ENCODE measurements at regions not wholly inside any gene's neighbourhood (a gene's known extent, or its start where the extent isn't known, plus 50 kb on each side); places are given as distances from the start of the nearest gene placed in this dataset.
"Not testable (repeated sequence)": the region's sequence is repeated elsewhere in the genome, so short reads cannot be mapped to it uniquely, and the experiment has no call there.

- Histone ChIP-seq H3K4me1 (ENCODE audit: control insufficient read depth, insufficient read depth, low read length, poor library complexity, severe bottlenecking) (no peaks in the 10 kb centered on the region), H3K27ac (ENCODE audit: low read depth, low read length, severe bottlenecking) (no peak overlapping the region), H3K4me3 (ENCODE audit: extremely low read depth, insufficient read depth, low read length, poor library complexity, severe bottlenecking) (no peak overlapping the region), H3K9me3 (ENCODE audit: control insufficient read depth, low read length) (no peaks in the 10 kb centered on the region), H3K36me3 (ENCODE audit: control insufficient read depth, insufficient read depth, low read length) (no peaks in the 10 kb centered on the region)
- WGBS, 2 experiments (ENCODE audit: insufficient coverage in 2 of 2) = 91 to 93% methylated on average over 2 of the region's 2 CpGs
These were observed 397.6 kb downstream of the EDEM1 start for GRCh38 chr3:5585085-5585484.

DNA sequence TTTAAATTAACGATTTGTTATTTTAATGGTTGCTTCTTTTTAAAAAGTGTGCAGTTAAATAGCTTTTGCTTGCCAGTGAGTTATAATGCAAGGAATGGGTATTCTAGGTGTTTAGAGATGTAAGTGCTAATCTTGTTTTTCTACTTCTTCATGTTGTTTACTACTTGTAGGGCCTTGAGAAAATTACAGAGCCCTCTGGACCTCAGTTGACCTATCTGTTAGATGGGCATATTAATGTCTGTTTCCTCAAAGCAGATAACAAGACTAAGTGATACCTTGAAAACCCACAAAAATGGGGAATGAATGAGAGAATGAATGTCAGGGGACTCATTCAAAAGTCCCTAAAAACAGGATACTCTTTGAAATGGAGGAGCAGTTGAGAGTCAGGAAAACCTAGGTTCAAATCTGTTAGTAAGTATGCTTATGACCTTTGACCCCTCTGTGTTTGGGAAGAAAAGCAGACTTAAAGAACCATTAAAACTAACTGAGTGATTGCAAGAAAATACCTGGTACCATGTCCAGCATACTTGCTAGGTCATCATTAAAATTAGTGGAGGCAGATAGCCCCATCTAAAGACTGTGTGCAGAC, 419.5 kb downstream of the EDEM1 start:
- Histone ChIP-seq H3K4me3 (ENCODE audit: extremely low read depth, insufficient read depth, low read length, poor library complexity, severe bottlenecking) (no peak overlapping the region), H3K27ac (ENCODE audit: low read depth, low read length, severe bottlenecking) (no peak overlapping the region), H3K4me1 (ENCODE audit: control insufficient read depth, insufficient read depth, low read length, poor library complexity, severe bottlenecking) (no peaks in the 10 kb centered on the region), H3K36me3 (ENCODE audit: control insufficient read depth, insufficient read depth, low read length) (no peaks in the 10 kb centered on the region), H3K9me3 (ENCODE audit: control insufficient read depth, low read length) (no peaks in the 10 kb centered on the region)
- 86 to 88% methylated on average over 1 of the region's 1 CpG for whole genome bisulfite sequencing, 2 experiments (ENCODE audit: insufficient coverage in 2 of 2)

DNA sequence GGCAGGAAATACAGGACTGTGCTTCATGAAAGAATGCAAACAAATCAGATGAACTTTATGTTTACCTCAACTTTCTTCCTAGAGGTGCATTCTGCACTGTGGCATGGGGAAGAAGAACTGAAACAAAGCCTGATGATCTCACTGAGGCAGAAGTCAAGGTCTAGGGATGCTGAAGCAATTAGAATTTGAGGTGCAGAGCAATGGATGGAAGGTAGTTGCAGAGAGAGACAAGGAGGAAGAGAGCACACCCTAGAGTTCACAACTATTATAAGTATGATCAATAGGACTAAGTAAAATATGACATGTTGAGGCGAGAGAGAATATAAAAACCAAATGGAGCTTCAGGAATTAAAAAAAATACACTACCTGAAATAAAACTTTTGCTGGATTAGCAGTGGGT, 420.1 kb downstream of the EDEM1 start:
- Histone ChIP-seq H3K9me3 (ENCODE audit: control insufficient read depth, low read length) (no peaks in the 10 kb centered on the region), H3K4me3 (ENCODE audit: extremely low read depth, insufficient read depth, low read length, poor library complexity, severe bottlenecking) (no peak overlapping the region), H3K27ac (ENCODE audit: low read depth, low read length, severe bottlenecking) (no peak overlapping the region), H3K36me3 (ENCODE audit: control insufficient read depth, insufficient read depth, low read length) (no peaks in the 10 kb centered on the region), H3K4me1 (ENCODE audit: control insufficient read depth, insufficient read depth, low read length, poor library complexity, severe bottlenecking) (no peaks in the 10 kb centered on the region)
- WGBS, 2 experiments (ENCODE audit: insufficient coverage in 2 of 2) = no CpG with 5 or more reads among the region's 1 CpG

DNA sequence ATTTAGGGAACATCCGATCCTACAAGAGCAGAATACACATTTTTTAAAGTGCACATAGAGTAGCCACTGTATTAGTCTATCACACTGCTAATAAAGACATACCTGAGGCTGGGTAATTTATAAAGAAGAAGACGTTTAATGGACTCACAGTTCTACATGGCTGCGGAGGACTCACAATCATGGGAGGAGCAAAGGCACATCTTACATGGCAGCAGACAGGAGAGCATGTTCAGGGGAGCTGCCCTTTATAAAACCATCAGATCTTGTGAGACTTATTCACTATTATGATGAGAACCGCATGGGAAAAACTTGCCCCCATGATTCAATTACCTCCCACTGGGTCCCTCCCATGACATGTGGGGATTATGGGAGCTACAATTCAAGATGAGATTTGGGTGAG, 421.5 kb downstream of the EDEM1 start:
- not testable (repeated sequence) for H3K36me3 ChIP-seq (ENCODE audit: control insufficient read depth, insufficient read depth, low read length); H3K27ac ChIP-seq (ENCODE audit: low read depth, low read length, severe bottlenecking); H3K4me3 ChIP-seq (ENCODE audit: extremely low read depth, insufficient read depth, low read length, poor library complexity, severe bottlenecking); H3K4me1 ChIP-seq (ENCODE audit: control insufficient read depth, insufficient read depth, low read length, poor library complexity, severe bottlenecking); H3K9me3 ChIP-seq (ENCODE audit: control insufficient read depth, low read length)
- 87 to 95% methylated on average over 2 to 3 of the region's 4 CpGs for WGBS, 2 experiments (ENCODE audit: insufficient coverage in 2 of 2)

GRCh38 chr3:5613599-5613998, 426.1 kb downstream of the EDEM1 start:
- H3K4me1 ChIP-seq (ENCODE audit: control insufficient read depth, insufficient read depth, low read length, poor library complexity, severe bottlenecking) = no peaks in the 10 kb centered on the region
- WGBS, 2 experiments (ENCODE audit: insufficient coverage in 2 of 2) = no CpG with 5 or more reads among the region's 3 CpGs
- H3K4me3 ChIP-seq (ENCODE audit: extremely low read depth, insufficient read depth, low read length, poor library complexity, severe bottlenecking) = no peak overlapping the region
- H3K9me3 ChIP-seq (ENCODE audit: control insufficient read depth, low read length) = no peaks in the 10 kb centered on the region
- no peak overlapping the region for H3K27ac ChIP-seq (ENCODE audit: low read depth, low read length, severe bottlenecking)
- no peaks in the 10 kb centered on the region for H3K36me3 ChIP-seq (ENCODE audit: control insufficient read depth, insufficient read depth, low read length)

- Histone ChIP-seq H3K9me3 (ENCODE audit: control insufficient read depth, low read length) (no peaks in the 10 kb centered on the region), H3K4me1 (ENCODE audit: control insufficient read depth, insufficient read depth, low read length, poor library complexity, severe bottlenecking) (no peaks in the 10 kb centered on the region), H3K36me3 (ENCODE audit: control insufficient read depth, insufficient read depth, low read length) (no peaks in the 10 kb centered on the region), H3K4me3 (ENCODE audit: extremely low read depth, insufficient read depth, low read length, poor library complexity, severe bottlenecking) (no peak overlapping the region), H3K27ac (ENCODE audit: low read depth, low read length, severe bottlenecking) (no peak overlapping the region)
- WGBS, 2 experiments (ENCODE audit: insufficient coverage in 2 of 2) = 88 to 89% methylated on average over 3 to 4 of the region's 4 CpGs
These were observed 429.4 kb downstream of the EDEM1 start for GRCh38 chr3:5616873-5617272.

DNA sequence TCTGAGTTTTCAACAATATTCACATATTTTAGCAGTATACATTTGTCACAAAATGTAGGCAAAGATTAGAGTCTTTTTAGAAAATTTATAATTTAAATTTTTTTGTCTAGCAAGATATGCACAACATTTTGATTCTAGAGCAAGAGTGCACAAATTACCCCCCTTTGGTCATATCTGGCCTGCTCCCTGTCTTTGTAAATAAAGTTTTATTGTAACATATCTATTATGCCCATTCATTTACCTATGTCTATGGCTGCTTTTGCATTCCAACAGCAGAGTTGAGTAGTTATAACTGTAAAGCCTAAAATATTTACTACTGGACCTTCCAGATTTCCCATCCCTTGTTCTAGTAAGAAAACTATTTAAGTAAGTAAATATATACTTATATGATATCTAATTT, 430.7 kb downstream of the EDEM1 start:
- no peaks in the 10 kb centered on the region for H3K36me3 ChIP-seq (ENCODE audit: control insufficient read depth, insufficient read depth, low read length)
- no peak overlapping the region for H3K27ac ChIP-seq (ENCODE audit: low read depth, low read length, severe bottlenecking)
- no peaks in the 10 kb centered on the region for H3K4me1 ChIP-seq (ENCODE audit: control insufficient read depth, insufficient read depth, low read length, poor library complexity, severe bottlenecking)
- H3K9me3 ChIP-seq (ENCODE audit: control insufficient read depth, low read length) = no peaks in the 10 kb centered on the region
- no peak overlapping the region for H3K4me3 ChIP-seq (ENCODE audit: extremely low read depth, insufficient read depth, low read length, poor library complexity, severe bottlenecking)

DNA sequence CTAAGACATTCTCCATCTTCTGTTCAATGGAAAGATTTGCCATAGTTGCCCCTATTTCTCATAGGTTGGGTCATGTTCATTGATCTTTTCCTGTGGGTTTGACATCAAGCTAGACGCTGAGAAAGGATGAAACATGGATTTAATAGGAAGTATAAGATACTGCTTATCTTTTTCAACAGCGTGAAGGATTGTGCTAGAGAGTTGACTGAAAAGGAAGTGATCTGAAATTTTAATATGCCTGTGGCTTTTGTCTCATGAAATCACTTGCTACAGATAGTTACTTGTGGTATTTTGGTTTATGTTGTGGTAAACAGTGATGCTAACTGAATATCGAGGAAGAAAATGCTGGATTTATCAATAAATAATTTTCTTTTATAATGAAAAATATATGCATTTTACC, 442.9 kb downstream of the EDEM1 start:
- H3K36me3 ChIP-seq (ENCODE audit: control insufficient read depth, insufficient read depth, low read length) = no peaks in the 10 kb centered on the region
- H3K4me1 ChIP-seq (ENCODE audit: control insufficient read depth, insufficient read depth, low read length, poor library complexity, severe bottlenecking) = no peaks in the 10 kb centered on the region
- H3K4me3 ChIP-seq (ENCODE audit: extremely low read depth, insufficient read depth, low read length, poor library complexity, severe bottlenecking) = no peak overlapping the region
- H3K9me3 ChIP-seq (ENCODE audit: control insufficient read depth, low read length) = no peaks in the 10 kb centered on the region
- 92 to 94% methylated on average over 2 of the region's 3 CpGs for WGBS, 2 experiments (ENCODE audit: insufficient coverage in 2 of 2)
- H3K27ac ChIP-seq (ENCODE audit: low read depth, low read length, severe bottlenecking) = no peak overlapping the region

DNA sequence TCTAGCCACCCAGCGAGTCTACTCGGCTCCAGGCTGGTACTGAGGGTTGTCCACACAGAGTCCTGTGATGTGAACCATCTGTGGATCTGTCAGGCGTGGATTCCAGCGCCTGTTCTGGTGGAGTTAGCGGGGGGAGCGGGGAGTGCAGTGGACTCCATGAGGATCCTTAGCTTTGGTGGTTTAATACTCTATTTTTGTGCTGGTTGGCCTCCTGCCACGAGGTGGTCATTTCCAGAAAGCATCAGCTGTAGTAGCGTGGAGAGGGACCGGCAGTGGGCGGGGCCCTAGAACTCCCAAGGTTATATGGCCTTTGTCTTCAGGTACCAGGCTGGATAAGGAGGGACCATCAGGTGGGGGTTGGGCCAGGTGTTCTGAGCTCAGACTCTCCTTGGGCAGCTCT, 446.5 kb downstream of the EDEM1 start:
- Histone ChIP-seq H3K4me3 (ENCODE audit: extremely low read depth, insufficient read depth, low read length, poor library complexity, severe bottlenecking) (no peak overlapping the region), H3K36me3 (ENCODE audit: control insufficient read depth, insufficient read depth, low read length) (no peaks in the 10 kb centered on the region), H3K4me1 (ENCODE audit: control insufficient read depth, insufficient read depth, low read length, poor library complexity, severe bottlenecking) (no peaks in the 10 kb centered on the region), H3K27ac (ENCODE audit: low read depth, low read length, severe bottlenecking) (no peak overlapping the region), H3K9me3 (ENCODE audit: control insufficient read depth, low read length) (no peaks in the 10 kb centered on the region)
- 88 to 98% methylated on average over 7 to 9 of the region's 10 CpGs for WGBS, 2 experiments (ENCODE audit: insufficient coverage in 2 of 2)

DNA sequence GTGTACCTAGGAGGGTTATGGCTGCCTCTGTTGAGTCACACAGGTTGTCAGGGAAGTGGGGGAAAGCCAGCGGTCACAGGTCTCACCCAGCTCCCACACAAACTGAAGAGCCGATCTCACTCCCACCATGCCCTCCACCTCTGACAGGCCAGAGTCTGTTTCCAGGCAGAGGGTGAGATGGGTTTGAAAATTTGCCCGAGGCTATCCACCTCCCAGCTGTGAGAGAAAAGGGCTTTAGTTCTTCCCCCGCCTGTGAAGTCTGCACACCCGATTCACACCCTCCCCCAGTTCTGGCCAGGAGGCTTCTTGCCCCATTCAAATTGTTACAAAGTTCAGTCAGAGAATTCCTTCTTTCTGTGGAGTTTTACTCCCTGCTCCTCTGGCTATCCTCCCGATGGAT, 446.9 kb downstream of the EDEM1 start:
- Histone ChIP-seq H3K9me3 (ENCODE audit: control insufficient read depth, low read length) (no peaks in the 10 kb centered on the region), H3K4me3 (ENCODE audit: extremely low read depth, insufficient read depth, low read length, poor library complexity, severe bottlenecking) (no peak overlapping the region), H3K27ac (ENCODE audit: low read depth, low read length, severe bottlenecking) (no peak overlapping the region), H3K4me1 (ENCODE audit: control insufficient read depth, insufficient read depth, low read length, poor library complexity, severe bottlenecking) (no peaks in the 10 kb centered on the region), H3K36me3 (ENCODE audit: control insufficient read depth, insufficient read depth, low read length) (no peaks in the 10 kb centered on the region)
- WGBS, 2 experiments (ENCODE audit: insufficient coverage in 2 of 2) = 30 to 40% methylated on average over 2 to 5 of the region's 6 CpGs

DNA sequence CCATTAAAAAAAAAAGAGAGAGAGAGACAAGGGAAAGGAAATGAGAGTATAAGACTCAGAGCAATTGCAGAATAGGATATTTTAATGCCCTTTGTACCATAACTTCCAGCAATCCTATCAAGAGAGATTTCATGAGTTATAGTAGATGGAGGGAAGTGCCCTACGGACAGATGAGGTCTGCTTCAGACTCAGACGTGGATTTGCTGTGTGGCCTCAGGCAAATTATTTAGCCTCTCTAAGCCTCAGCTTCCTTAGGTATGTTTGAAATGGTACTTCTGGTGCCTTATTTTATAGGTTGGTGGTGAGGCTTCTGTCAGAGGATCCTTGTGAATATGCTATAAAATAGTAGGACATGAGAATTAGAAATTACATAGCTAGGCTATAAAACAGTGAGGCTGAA, 448.2 kb downstream of the EDEM1 start:
- Histone ChIP-seq H3K4me1 (ENCODE audit: control insufficient read depth, insufficient read depth, low read length, poor library complexity, severe bottlenecking) (no peaks in the 10 kb centered on the region), H3K4me3 (ENCODE audit: extremely low read depth, insufficient read depth, low read length, poor library complexity, severe bottlenecking) (no peak overlapping the region), H3K9me3 (ENCODE audit: control insufficient read depth, low read length) (no peaks in the 10 kb centered on the region), H3K27ac (ENCODE audit: low read depth, low read length, severe bottlenecking) (no peak overlapping the region), H3K36me3 (ENCODE audit: control insufficient read depth, insufficient read depth, low read length) (no peaks in the 10 kb centered on the region)
- 100% methylated on average over 1 of the region's 2 CpGs; no CpG with 5 or more reads in 1 of the 2 experiments for WGBS, 2 experiments (ENCODE audit: insufficient coverage in 2 of 2)

Data from mesodermal cell (in vitro differentiated cells).